ENCODE measurements at regions not wholly inside any gene's neighbourhood (a gene's known extent, or its start where the extent isn't known, plus 50 kb on each side); places are given as distances from the start of the nearest gene placed in this dataset.

DNA sequence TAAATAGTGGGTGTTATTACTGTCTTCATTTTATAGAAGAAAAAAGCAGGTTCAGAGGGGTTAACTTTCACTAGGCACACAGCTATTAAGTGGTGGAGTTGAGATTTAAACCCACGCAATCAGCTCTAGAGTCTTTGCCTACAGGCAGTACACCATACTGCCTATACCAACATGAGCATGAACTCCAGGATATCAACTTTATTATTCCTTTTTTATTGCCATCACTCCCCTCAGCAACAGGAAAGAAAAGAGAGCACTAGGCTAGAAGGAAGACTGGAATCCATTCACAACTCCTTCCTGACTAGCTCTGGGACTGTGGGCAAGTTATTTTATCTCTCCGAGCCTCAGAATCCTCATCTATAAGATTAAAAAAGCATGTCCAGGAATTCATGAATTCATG, 58.7 kb upstream of the FSHB start:
- no peak overlapping the region for H3K4me3 ChIP-seq (replicated peaks; ENCODE audit: low read depth, low read length)
- DNase-seq (ENCODE audit: low read depth) = no peak

DNA sequence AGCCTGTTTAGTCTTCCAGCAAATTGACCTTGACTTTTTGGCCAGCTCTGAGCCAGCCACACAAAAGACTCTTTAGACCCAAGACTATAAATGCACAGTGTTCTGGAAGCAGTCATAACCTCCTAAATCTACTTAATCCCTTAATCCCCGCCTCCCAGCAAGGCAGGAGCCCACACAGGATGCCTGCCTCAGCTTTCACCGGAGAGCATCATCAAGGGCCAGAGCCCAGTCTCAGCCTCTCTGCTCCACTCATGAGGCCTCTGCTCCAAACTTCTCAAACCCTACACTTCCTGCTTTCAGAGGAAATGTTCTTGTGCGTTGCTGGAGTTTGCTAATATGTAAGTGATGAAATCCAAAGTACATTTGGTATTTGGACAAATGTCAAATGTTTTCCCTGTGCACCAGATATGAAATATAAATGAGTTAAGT, 57.9 kb upstream of the FSHB start:
- TF ChIP-seq CTCF (IDR thresholded peaks at IDR 0.05; ENCODE audit: low read length, missing control alignments) = no peak
- H3K4me3 ChIP-seq (replicated peaks; ENCODE audit: low read depth, low read length) = no peak overlapping the region
- DNase-seq (ENCODE audit: low read depth) = peak; percentile 78

More for the DNA sequence above, 58.7 kb upstream of the FSHB start:
- no peak for TF ChIP-seq CTCF (IDR thresholded peaks at IDR 0.05; ENCODE audit: low read length, missing control alignments)

- H3K4me3 ChIP-seq (replicated peaks; ENCODE audit: low read depth, low read length) = no peak overlapping the region
- TF ChIP-seq CTCF (IDR thresholded peaks at IDR 0.05; ENCODE audit: low read length, missing control alignments) = no peak
- DNase-seq (ENCODE audit: low read depth) = peak; percentile 25
These were observed 56.4 kb upstream of the FSHB start for GRCh38 chr11:30174265-30175020.

Data from fibroblast of pulmonary artery (primary cell).